ENCODE measurements at regions not wholly inside any gene's neighbourhood (a gene's known extent, or its start where the extent isn't known, plus 50 kb on each side); places are given as distances from the start of the nearest gene placed in this dataset.

- no peak for TF ChIP-seq ZNF426 (tag by site-specific recombination; IDR thresholded peaks at IDR 0.05)
- TF ChIP-seq ZNF114 (tag by site-specific recombination; IDR thresholded peaks at IDR 0.05) = no peak
- TF ChIP-seq, protein P1, sequence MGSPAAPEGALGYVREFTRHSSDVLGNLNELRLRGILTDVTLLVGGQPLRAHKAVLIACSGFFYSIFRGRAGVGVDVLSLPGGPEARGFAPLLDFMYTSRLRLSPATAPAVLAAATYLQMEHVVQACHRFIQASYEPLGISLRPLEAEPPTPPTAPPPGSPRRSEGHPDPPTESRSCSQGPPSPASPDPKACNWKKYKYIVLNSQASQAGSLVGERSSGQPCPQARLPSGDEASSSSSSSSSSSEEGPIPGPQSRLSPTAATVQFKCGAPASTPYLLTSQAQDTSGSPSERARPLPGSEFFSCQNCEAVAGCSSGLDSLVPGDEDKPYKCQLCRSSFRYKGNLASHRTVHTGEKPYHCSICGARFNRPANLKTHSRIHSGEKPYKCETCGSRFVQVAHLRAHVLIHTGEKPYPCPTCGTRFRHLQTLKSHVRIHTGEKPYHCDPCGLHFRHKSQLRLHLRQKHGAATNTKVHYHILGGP (tag by site-specific recombination; IDR thresholded peaks at IDR 0.05) = no peak
- ChIA-PET POLR2A (no interaction called here), CTCF (no interaction called here)
- Histone ChIP-seq H3K4me1 (ENCODE audit: control insufficient read depth, insufficient read depth, low read length) (no peaks in the 10 kb centered on the region), H3K4me3 (ENCODE audit: low read depth, low read length) (no peak overlapping the region), H3K36me3 (ENCODE audit: control insufficient read depth in 2 of 2, insufficient read depth in 1 of 2, low read length in 2 of 2) (no peaks in the 10 kb centered on the region), H3K9me3 (ENCODE audit: control insufficient read depth, insufficient read depth, low read depth, low read length) (no peaks in the 10 kb centered on the region), H3K27ac (ENCODE audit: extremely low read depth, low read depth, low read length) (no peak overlapping the region)
Measured at GRCh38 chr5:19047277-19047676, 940.7 kb downstream of the CDH18 start.

- H3K36me3 ChIP-seq (ENCODE audit: control insufficient read depth in 2 of 2, insufficient read depth in 1 of 2, low read length in 2 of 2) = no peaks in the 10 kb centered on the region
- ChIA-PET CTCF (interaction anchor here (0.5 kb wide), 1 partner anchor 35 kb away, joined by 5 read pairs; no protein-coding TSS in a partner anchor), POLR2A (no interaction called here)
- no peak overlapping the region for H3K4me3 ChIP-seq (ENCODE audit: low read depth, low read length)
- no peak overlapping the region for H3K27ac ChIP-seq (ENCODE audit: extremely low read depth, low read depth, low read length)
- no peaks in the 10 kb centered on the region for H3K9me3 ChIP-seq (ENCODE audit: control insufficient read depth, insufficient read depth, low read depth, low read length)
- TF ChIP-seq ZNF792 (tag by site-specific recombination; IDR thresholded peaks at IDR 0.05) (no peak), ZNF707 (tag by site-specific recombination; IDR thresholded peaks at IDR 0.05) (no peak), SP7 (tag by site-specific recombination; IDR thresholded peaks at IDR 0.05) (no peak), ZNF433 (tag by site-specific recombination; IDR thresholded peaks at IDR 0.05; ENCODE audit: low read depth) (no peak), ZBTB21 (tag by site-specific recombination; IDR thresholded peaks at IDR 0.05) (no peak), ZNF701 (tag by site-specific recombination; IDR thresholded peaks at IDR 0.05) (no peak), ZNF600 (tag by site-specific recombination; IDR thresholded peaks at IDR 0.05) (no peak), BCL11B (tag by site-specific recombination; IDR thresholded peaks at IDR 0.05; ENCODE audit: low read depth) (no peak), ZNF354C (tag by site-specific recombination; IDR thresholded peaks at IDR 0.05; ENCODE audit: borderline replicate concordance, low read depth) (no peak), ZNF560 (tag by site-specific recombination; IDR thresholded peaks at IDR 0.05; ENCODE audit: borderline replicate concordance) (no peak), PRDM10 (tag by site-specific recombination; IDR thresholded peaks at IDR 0.05) (no peak)
- TF ChIP-seq, protein P2, sequence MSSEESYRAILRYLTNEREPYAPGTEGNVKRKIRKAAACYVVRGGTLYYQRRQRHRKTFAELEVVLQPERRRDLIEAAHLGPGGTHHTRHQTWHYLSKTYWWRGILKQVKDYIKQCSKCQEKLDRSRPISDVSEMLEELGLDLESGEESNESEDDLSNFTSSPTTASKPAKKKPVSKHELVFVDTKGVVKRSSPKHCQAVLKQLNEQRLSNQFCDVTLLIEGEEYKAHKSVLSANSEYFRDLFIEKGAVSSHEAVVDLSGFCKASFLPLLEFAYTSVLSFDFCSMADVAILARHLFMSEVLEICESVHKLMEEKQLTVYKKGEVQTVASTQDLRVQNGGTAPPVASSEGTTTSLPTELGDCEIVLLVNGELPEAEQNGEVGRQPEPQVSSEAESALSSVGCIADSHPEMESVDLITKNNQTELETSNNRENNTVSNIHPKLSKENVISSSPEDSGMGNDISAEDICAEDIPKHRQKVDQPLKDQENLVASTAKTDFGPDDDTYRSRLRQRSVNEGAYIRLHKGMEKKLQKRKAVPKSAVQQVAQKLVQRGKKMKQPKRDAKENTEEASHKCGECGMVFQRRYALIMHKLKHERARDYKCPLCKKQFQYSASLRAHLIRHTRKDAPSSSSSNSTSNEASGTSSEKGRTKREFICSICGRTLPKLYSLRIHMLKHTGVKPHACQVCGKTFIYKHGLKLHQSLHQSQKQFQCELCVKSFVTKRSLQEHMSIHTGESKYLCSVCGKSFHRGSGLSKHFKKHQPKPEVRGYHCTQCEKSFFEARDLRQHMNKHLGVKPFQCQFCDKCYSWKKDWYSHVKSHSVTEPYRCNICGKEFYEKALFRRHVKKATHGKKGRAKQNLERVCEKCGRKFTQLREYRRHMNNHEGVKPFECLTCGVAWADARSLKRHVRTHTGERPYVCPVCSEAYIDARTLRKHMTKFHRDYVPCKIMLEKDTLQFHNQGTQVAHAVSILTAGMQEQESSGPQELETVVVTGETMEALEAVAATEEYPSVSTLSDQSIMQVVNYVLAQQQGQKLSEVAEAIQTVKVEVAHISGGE (tag by site-specific recombination; conservative IDR thresholded peaks at IDR 0.05; ENCODE audit: low read depth) = no peak
- TF ChIP-seq, protein P3, sequence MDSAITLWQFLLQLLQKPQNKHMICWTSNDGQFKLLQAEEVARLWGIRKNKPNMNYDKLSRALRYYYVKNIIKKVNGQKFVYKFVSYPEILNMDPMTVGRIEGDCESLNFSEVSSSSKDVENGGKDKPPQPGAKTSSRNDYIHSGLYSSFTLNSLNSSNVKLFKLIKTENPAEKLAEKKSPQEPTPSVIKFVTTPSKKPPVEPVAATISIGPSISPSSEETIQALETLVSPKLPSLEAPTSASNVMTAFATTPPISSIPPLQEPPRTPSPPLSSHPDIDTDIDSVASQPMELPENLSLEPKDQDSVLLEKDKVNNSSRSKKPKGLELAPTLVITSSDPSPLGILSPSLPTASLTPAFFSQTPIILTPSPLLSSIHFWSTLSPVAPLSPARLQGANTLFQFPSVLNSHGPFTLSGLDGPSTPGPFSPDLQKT (IDR thresholded peaks at IDR 0.05; ENCODE audit: borderline replicate concordance, low read depth, low read length) = no peak
- H3K4me1 ChIP-seq (ENCODE audit: control insufficient read depth, insufficient read depth, low read length) = no peaks in the 10 kb centered on the region
Measured at GRCh38 chr5:19048726-19049125, 939.3 kb downstream of the CDH18 start.

All from HEK293 (cell line).